HepG2 (cell line): ENCODE measurements at regions not wholly inside any gene's neighbourhood (a gene's known extent, or its start where the extent isn't known, plus 50 kb on each side); places are given as distances from the start of the nearest gene placed in this dataset.

Experiments used
- AHR ChIP-seq: IDR thresholded peaks from 2 replicates; pipeline ENCODE4 v1.6.1; 2018; ENCODE audit warnings: missing genetic modification reagents, missing compliant biosample characterization
- BORCS8-MEF2B ChIP-seq: sonication (generic); formaldehyde crosslinking; IDR thresholded peaks from 2 replicates; pipeline ENCODE4 v1.8.0; 2022; ENCODE audit warnings: mild to moderate bottlenecking, missing genetic modification reagents
- BRF2 ChIP-seq: sonication (generic); formaldehyde crosslinking; IDR thresholded peaks from 2 replicates; pipeline ENCODE4 v1.8.1; 2022; ENCODE audit warnings: mild to moderate bottlenecking, missing genetic modification reagents
- FOXK1 ChIP-seq: sonication (generic); formaldehyde crosslinking; IDR thresholded peaks from 2 replicates; pipeline ENCODE4 v1.4.0; 2020; ENCODE audit warnings: low read depth, missing genetic modification reagents, borderline replicate concordance
- GATAD1 ChIP-seq: IDR thresholded peaks from 2 replicates; pipeline ENCODE4 v1.6.1; 2016; ENCODE audit warnings: missing genetic modification reagents, missing compliant biosample characterization
- GZF1 ChIP-seq: sonication (generic); formaldehyde crosslinking; IDR thresholded peaks from 2 replicates; pipeline ENCODE4 v1.5.1; 2020; ENCODE audit warnings: mild to moderate bottlenecking, missing genetic modification reagents
- KDM3A ChIP-seq: IDR thresholded peaks from 2 replicates; pipeline ENCODE4 v1.6.1; 2018; ENCODE audit warnings: low read depth, missing compliant biosample characterization
- MIER3 ChIP-seq: IDR thresholded peaks from 2 replicates; pipeline ENCODE4 v1.6.1; 2016; ENCODE audit warnings: missing compliant biosample characterization, borderline replicate concordance
- NCOA1 ChIP-seq: sonication (generic); formaldehyde crosslinking; IDR thresholded peaks from 2 replicates; pipeline ENCODE4 v1.9.0; 2021; ENCODE audit warnings: missing genetic modification reagents
- SOX6 ChIP-seq, 2 experiments: fragments of 450-650 bp in 1 of 2; sonication (generic) in 1 of 2; formaldehyde crosslinking in 1 of 2; IDR thresholded peaks; 2 replicates each; pipeline versions ENCODE4 v1.4.0 to v1.6.1; 2017 to 2020; ENCODE audit warnings: antibody characterized with exemption in 1 of 2, mild to moderate bottlenecking in 1 of 2, missing genetic modification reagents in 1 of 2
- TFDP1 ChIP-seq: IDR thresholded peaks from 2 replicates; pipeline ENCODE4 v1.6.1; 2016; ENCODE audit warnings: missing compliant biosample characterization, missing genetic modification reagents, borderline replicate concordance
- TFDP2 ChIP-seq: sonication (generic); formaldehyde crosslinking; IDR thresholded peaks from 2 replicates; pipeline ENCODE4 v1.4.0; 2020; ENCODE audit warnings: missing genetic modification reagents
- UBTF ChIP-seq: sonication (generic); formaldehyde crosslinking; IDR thresholded peaks from 2 replicates; pipeline ENCODE4 v1.4.0; 2020; ENCODE audit warnings: mild to moderate bottlenecking, missing genetic modification reagents
- ZC3H13 ChIP-seq: sonication (generic); formaldehyde crosslinking; IDR thresholded peaks from 2 replicates; pipeline ENCODE4 v1.8.1; 2023; ENCODE audit warnings: mild to moderate bottlenecking, missing genetic modification reagents, moderate library complexity
- ZFP91 ChIP-seq: sonication (generic); formaldehyde crosslinking; IDR thresholded peaks from 2 replicates; pipeline ENCODE4 v1.9.0; 2022; ENCODE audit warnings: missing genetic modification reagents, mild to moderate bottlenecking, borderline replicate concordance
- ZNF225 ChIP-seq: sonication (generic); formaldehyde crosslinking; IDR thresholded peaks from 2 replicates; pipeline ENCODE4 v1.4.0; 2020; ENCODE audit warnings: mild to moderate bottlenecking, missing genetic modification reagents
- ZNF282 ChIP-seq: fragments of 450-650 bp; IDR thresholded peaks from 2 replicates; pipeline ENCODE4 v1.6.1; 2018; ENCODE audit not compliant: partially characterized antibody
- ZNF501 ChIP-seq: sonication (generic); formaldehyde crosslinking; IDR thresholded peaks from 2 replicates; pipeline ENCODE4 v1.5.1; 2020; ENCODE audit warnings: mild to moderate bottlenecking, moderate library complexity, missing genetic modification reagents
- ZNF556 ChIP-seq: sonication (generic); formaldehyde crosslinking; IDR thresholded peaks from 2 replicates; pipeline ENCODE4 v1.4.0; 2020; ENCODE audit warnings: mild to moderate bottlenecking, missing genetic modification reagents, borderline replicate concordance
- ZNF772 ChIP-seq: sonication (generic); formaldehyde crosslinking; IDR thresholded peaks from 2 replicates; pipeline ENCODE4 v1.5.0; 2020; ENCODE audit warnings: mild to moderate bottlenecking, missing genetic modification reagents
- ZNF773 ChIP-seq: sonication (generic); formaldehyde crosslinking; IDR thresholded peaks from 2 replicates; pipeline ENCODE4 v1.4.0; 2020; ENCODE audit warnings: missing genetic modification reagents, borderline replicate concordance

- 0 out of 2 replicates have a peak, but pooled peaks have one; percentile 63 for TF ChIP-seq BRF2
- no peak for TF ChIP-seq AHR (CRISPR knock-in tag)
- TF ChIP-seq SOX6 (IDR thresholded peaks at IDR 0.05) = no peak
- TF ChIP-seq SOX6 (CRISPR knock-in tag; IDR thresholded peaks at IDR 0.05) = peak; percentile 15; the same call in 1 of the 2 replicates
- peak; percentile 48; the same call in 1 of the 2 replicates for TF ChIP-seq ZNF225
- no peak for TF ChIP-seq GZF1 (CRISPR knock-in tag)
- peak; percentile 61; the same call in 1 of the 2 replicates for TF ChIP-seq TFDP2 (CRISPR knock-in tag)
- 0 out of 2 replicates have a peak, but pooled peaks have one; percentile 39 for TF ChIP-seq ZC3H13 (CRISPR knock-in tag)
- TF ChIP-seq ZNF556 (CRISPR knock-in tag) = 0 out of 2 replicates have a peak, but pooled peaks have one; percentile 45
- peak; percentile 85 for TF ChIP-seq BORCS8-MEF2B
- peak; percentile 54; the same call in 1 of the 2 replicates for TF ChIP-seq FOXK1 (CRISPR knock-in tag)
- TF ChIP-seq ZNF501 (CRISPR knock-in tag) = 0 out of 2 replicates have a peak, but pooled peaks have one; percentile 45
- peak; percentile 72; the same call in 1 of the 2 replicates for TF ChIP-seq MIER3 (CRISPR knock-in tag)
- peak; percentile 62; the same call in 1 of the 2 replicates for TF ChIP-seq GATAD1 (CRISPR knock-in tag)
- 0 out of 2 replicates have a peak, but pooled peaks have one; percentile 42 for TF ChIP-seq ZNF772 (CRISPR knock-in tag)
- TF ChIP-seq KDM3A (CRISPR knock-in tag) = peak; percentile 57; the same call in 1 of the 2 replicates
- TF ChIP-seq NCOA1 = no peak
- no peak for TF ChIP-seq ZNF773 (CRISPR knock-in tag)
- peak; percentile 72 for TF ChIP-seq ZFP91 (CRISPR knock-in tag)
- TF ChIP-seq TFDP1 = peak; percentile 89; the same call in 1 of the 2 replicates
- peak; percentile 80 for TF ChIP-seq UBTF
- no peak for TF ChIP-seq ZNF282
These were observed 68.5 kb upstream of the EEPD1 start (continued) for GRCh38 chr7:36084485-36085091.
